ENCODE measurements at regions not wholly inside any gene's neighbourhood (a gene's known extent, or its start where the extent isn't known, plus 50 kb on each side); places are given as distances from the start of the nearest gene placed in this dataset.

- TF ChIP-seq REST (IDR thresholded peaks at IDR 0.05; ENCODE audit: insufficient read depth in 1 of 2, low read depth in 2 of 2, low read length in 2 of 2) = no peak
- TF ChIP-seq FOXP2 (optimal IDR thresholded peaks at IDR 0.05; ENCODE audit: borderline replicate concordance, extremely low read depth, extremely low read length, insufficient read depth) = no peak
- TF ChIP-seq TAF1 (IDR thresholded peaks at IDR 0.05; ENCODE audit: borderline replicate concordance, insufficient read depth, low read length) = no peak
- no peak for TF ChIP-seq SIN3A (IDR thresholded peaks at IDR 0.05; ENCODE audit: borderline replicate concordance, insufficient read depth, low read length)
- TF ChIP-seq POLR2AphosphoS5 (IDR thresholded peaks at IDR 0.05; ENCODE audit: low read depth, low read length) = no peak
Observed at GRCh38 chr5:61686491-61687257, 354.6 kb downstream of the ZSWIM6 start.

GRCh38 chr5:61687371-61687770, 355.3 kb downstream of the ZSWIM6 start:
- TF ChIP-seq POLR2AphosphoS5 (IDR thresholded peaks at IDR 0.05; ENCODE audit: low read depth, low read length) = no peak
- no peak for TF ChIP-seq FOXP2 (optimal IDR thresholded peaks at IDR 0.05; ENCODE audit: borderline replicate concordance, extremely low read depth, extremely low read length, insufficient read depth)
- TF ChIP-seq TAF1 (IDR thresholded peaks at IDR 0.05; ENCODE audit: borderline replicate concordance, insufficient read depth, low read length) = no peak

GRCh38 chr5:61689153-61689846, 357.2 kb downstream of the ZSWIM6 start:
- TF ChIP-seq REST (IDR thresholded peaks at IDR 0.05; ENCODE audit: insufficient read depth in 1 of 2, low read depth in 2 of 2, low read length in 2 of 2) (no peak), SIN3A (IDR thresholded peaks at IDR 0.05; ENCODE audit: borderline replicate concordance, insufficient read depth, low read length) (no peak), TAF1 (IDR thresholded peaks at IDR 0.05; ENCODE audit: borderline replicate concordance, insufficient read depth, low read length) (no peak), POLR2AphosphoS5 (IDR thresholded peaks at IDR 0.05; ENCODE audit: low read depth, low read length) (no peak), FOXP2 (optimal IDR thresholded peaks at IDR 0.05; ENCODE audit: borderline replicate concordance, extremely low read depth, extremely low read length, insufficient read depth) (no peak)

- TF ChIP-seq FOXP2 (optimal IDR thresholded peaks at IDR 0.05; ENCODE audit: borderline replicate concordance, extremely low read depth, extremely low read length, insufficient read depth) (no peak), POLR2AphosphoS5 (IDR thresholded peaks at IDR 0.05; ENCODE audit: low read depth, low read length) (no peak), REST (IDR thresholded peaks at IDR 0.05; ENCODE audit: insufficient read depth in 1 of 2, low read depth in 2 of 2, low read length in 2 of 2) (no peak), SIN3A (IDR thresholded peaks at IDR 0.05; ENCODE audit: borderline replicate concordance, insufficient read depth, low read length) (no peak), TAF1 (IDR thresholded peaks at IDR 0.05; ENCODE audit: borderline replicate concordance, insufficient read depth, low read length) (no peak)
Observed at GRCh38 chr5:61697809-61698558, 365.9 kb downstream of the ZSWIM6 start.

GRCh38 chr5:61701877-61702602, 370.0 kb downstream of the ZSWIM6 start:
- no peak for TF ChIP-seq SIN3A (IDR thresholded peaks at IDR 0.05; ENCODE audit: borderline replicate concordance, insufficient read depth, low read length)
- no peak for TF ChIP-seq REST (IDR thresholded peaks at IDR 0.05; ENCODE audit: insufficient read depth in 1 of 2, low read depth in 2 of 2, low read length in 2 of 2)
- TF ChIP-seq FOXP2 (optimal IDR thresholded peaks at IDR 0.05; ENCODE audit: borderline replicate concordance, extremely low read depth, extremely low read length, insufficient read depth) = no peak
- no peak for TF ChIP-seq TAF1 (IDR thresholded peaks at IDR 0.05; ENCODE audit: borderline replicate concordance, insufficient read depth, low read length)
- no peak for TF ChIP-seq POLR2AphosphoS5 (IDR thresholded peaks at IDR 0.05; ENCODE audit: low read depth, low read length)

All from PFSK-1 (cell line).